ENCODE measurements at regions not wholly inside any gene's neighbourhood (a gene's known extent, or its start where the extent isn't known, plus 50 kb on each side); places are given as distances from the start of the nearest gene placed in this dataset.

- H3K9me3 ChIP-seq (replicated peaks): no peaks in the 10 kb centered on the region
- H3K4me1 ChIP-seq: peaks cover 25% of the 10 kb centered on the region
- TF ChIP-seq CTCF (IDR thresholded peaks at IDR 0.05; ENCODE audit: borderline replicate concordance): no peak
- peak overlapping the region; percentile 74 for H3K27ac ChIP-seq (replicated peaks)
- DNase-seq: no peak
- H3K36me3 ChIP-seq: no peaks in the 10 kb centered on the region
- H3K4me3 ChIP-seq: no peak overlapping the region
- intact Hi-C loops (cut with micrococcal nuclease): no loop called here
- no peaks in the 10 kb centered on the region for H3K27me3 ChIP-seq (ENCODE audit: low read depth)
Measured at GRCh38 chr13:106636492-106636891, 68.6 kb upstream of the ARGLU1 start.

- no peak overlapping the region for H3K27ac ChIP-seq (replicated peaks)
- no peak for DNase-seq
- no peak overlapping the region for H3K4me3 ChIP-seq
- intact Hi-C loops (cut with micrococcal nuclease): no loop called here
- no peaks in the 10 kb centered on the region for H3K9me3 ChIP-seq (replicated peaks)
- no peaks in the 10 kb centered on the region for H3K27me3 ChIP-seq (ENCODE audit: low read depth)
- peaks cover 25% of the 10 kb centered on the region for H3K4me1 ChIP-seq
- H3K36me3 ChIP-seq: no peaks in the 10 kb centered on the region
- no peak for TF ChIP-seq CTCF (IDR thresholded peaks at IDR 0.05; ENCODE audit: borderline replicate concordance)
Measured at GRCh38 chr13:106635616-106636015, 67.7 kb upstream of the ARGLU1 start.

- Histone ChIP-seq H3K9me3 (replicated peaks) (no peaks in the 10 kb centered on the region), H3K4me3 (no peak overlapping the region), H3K27me3 (ENCODE audit: low read depth) (no peaks in the 10 kb centered on the region), H3K4me1 (peaks cover 25% of the 10 kb centered on the region), H3K27ac (replicated peaks) (peak overlapping the region; percentile 56), H3K36me3 (no peaks in the 10 kb centered on the region)
- intact Hi-C loops (cut with micrococcal nuclease): no loop called here
- peak; percentile 23 for DNase-seq
- TF ChIP-seq CTCF (IDR thresholded peaks at IDR 0.05; ENCODE audit: borderline replicate concordance): no peak
Measured at GRCh38 chr13:106633321-106633720, 65.4 kb upstream of the ARGLU1 start.

- intact Hi-C loops (cut with micrococcal nuclease): no loop called here
- Histone ChIP-seq H3K36me3 (no peaks in the 10 kb centered on the region), H3K9me3 (replicated peaks) (no peaks in the 10 kb centered on the region)
Measured at GRCh38 chr13:106630650-106631049, 62.7 kb upstream of the ARGLU1 start.

GRCh38 chr13:106630162-106630561 is 62.2 kb upstream of the ARGLU1 start:
- TF ChIP-seq CTCF (IDR thresholded peaks at IDR 0.05; ENCODE audit: borderline replicate concordance): no peak
- peaks cover 19% of the 10 kb centered on the region for H3K4me1 ChIP-seq
- H3K4me3 ChIP-seq: no peak overlapping the region
- H3K36me3 ChIP-seq: no peaks in the 10 kb centered on the region
- peaks cover under 1% of the 10 kb centered on the region for H3K27me3 ChIP-seq (ENCODE audit: low read depth)
- H3K27ac ChIP-seq (replicated peaks): no peak overlapping the region
- no peaks in the 10 kb centered on the region for H3K9me3 ChIP-seq (replicated peaks)
- DNase-seq: no peak
- intact Hi-C loops (cut with micrococcal nuclease): no loop called here

More at GRCh38 chr13:106630650-106631049, 62.7 kb upstream of the ARGLU1 start:
- TF ChIP-seq CTCF (IDR thresholded peaks at IDR 0.05; ENCODE audit: borderline replicate concordance): no peak
- H3K4me1 ChIP-seq: peaks cover 22% of the 10 kb centered on the region
- no peak overlapping the region for H3K4me3 ChIP-seq
- no peak overlapping the region for H3K27ac ChIP-seq (replicated peaks)
- DNase-seq: no peak
- no peaks in the 10 kb centered on the region for H3K27me3 ChIP-seq (ENCODE audit: low read depth)

Measured in left ventricle myocardium inferior (tissue), 1 donor.